ENCODE measurements at regions not wholly inside any gene's neighbourhood (a gene's known extent, or its start where the extent isn't known, plus 50 kb on each side); places are given as distances from the start of the nearest gene placed in this dataset.

GRCh38 chr10:3510741-3511140, 274.3 kb downstream of the KLF6 start:
- TF ChIP-seq CTCF (conservative IDR thresholded peaks at IDR 0.05; ENCODE audit: low read length) (no peak), EZH2phosphoT487 (IDR thresholded peaks at IDR 0.05; ENCODE audit: borderline replicate concordance) (no peak)
